Activated CD8-positive, alpha-beta memory T cell treated with anti-CD3 and anti-CD28 coated beads for 4 hours (primary cell): ENCODE measurements at regions not wholly inside any gene's neighbourhood (a gene's known extent, or its start where the extent isn't known, plus 50 kb on each side); places are given as distances from the start of the nearest gene placed in this dataset.

Experiments used
- DNase-seq, 2 donors: peaks; one replicate each; pipeline ENCODE4 v3.0.0-alpha.2; 2020; ENCODE audit warnings: low read depth in 2 of 2

DNA sequence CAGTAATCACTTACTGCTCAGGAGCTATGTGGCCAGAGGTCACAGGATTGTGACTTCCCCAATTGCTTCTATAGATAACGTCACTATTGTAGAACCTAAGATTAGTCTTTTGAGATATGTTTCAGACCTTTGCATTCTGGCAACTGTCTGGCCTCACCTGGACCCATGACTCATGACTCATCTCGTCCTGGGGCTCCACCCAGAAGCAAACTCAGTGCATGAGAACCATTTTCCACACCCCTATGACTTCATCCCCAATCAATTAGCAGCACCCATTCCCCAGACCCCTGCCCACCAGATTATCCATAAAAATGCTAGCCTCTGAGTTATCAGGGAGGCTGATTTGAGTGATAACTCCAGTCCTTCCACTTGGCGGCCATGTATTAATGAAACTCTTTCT lies 186.9 kb downstream of the EMP1 start:
- DNase-seq: no peak

DNA sequence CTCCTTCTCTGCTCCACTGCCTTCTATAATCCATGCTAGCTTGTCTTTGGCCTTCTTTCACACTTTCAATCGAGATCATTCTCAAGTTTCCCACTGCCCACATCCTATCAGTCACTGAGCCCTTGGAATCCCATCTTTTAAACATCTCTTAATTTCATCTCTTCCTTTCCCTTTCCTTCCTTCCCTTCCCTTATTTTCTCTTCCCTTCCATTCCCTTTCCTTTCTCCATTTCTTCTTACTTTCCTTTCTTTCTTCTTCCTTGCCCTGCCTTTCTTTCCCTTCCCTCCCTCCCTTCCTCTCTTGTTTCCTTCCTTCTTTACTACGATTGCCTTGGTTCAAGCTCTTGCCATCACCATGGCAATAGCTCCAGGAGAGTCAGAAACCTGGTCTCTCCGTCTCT lies 183.8 kb downstream of the EMP1 start:
- no peak for DNase-seq

DNA sequence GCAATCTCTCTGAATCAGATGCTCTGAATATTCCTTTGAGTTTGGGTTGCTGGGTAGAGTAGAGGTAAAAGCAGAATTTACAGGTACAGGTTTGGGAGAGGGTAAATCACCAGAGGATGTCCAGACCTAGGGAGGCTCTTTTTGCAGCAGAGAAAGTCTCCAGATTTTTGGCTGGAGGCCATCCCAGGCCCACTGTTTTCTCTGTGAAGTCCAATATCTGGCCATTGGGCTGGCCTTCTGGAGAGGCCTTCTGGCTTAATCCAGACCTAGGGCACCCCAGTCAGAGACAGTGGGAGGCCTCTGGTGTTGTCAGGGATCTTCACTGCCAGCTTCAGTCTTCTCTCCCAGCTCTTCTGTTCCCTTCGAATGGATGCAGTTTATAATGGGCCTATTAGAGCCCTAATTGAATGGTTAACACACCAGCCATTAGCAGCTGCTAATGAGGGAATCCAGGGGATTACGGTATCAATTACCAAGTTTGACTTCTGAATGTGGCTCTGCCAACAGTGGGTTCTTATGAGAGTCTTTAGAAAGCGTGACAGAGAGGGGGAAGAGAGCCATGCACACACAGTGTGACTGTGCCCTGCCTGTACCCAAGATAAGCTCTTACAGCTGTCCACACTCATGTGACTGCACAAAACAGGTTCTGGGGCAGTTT lies 183.1 kb downstream of the EMP1 start:
- DNase-seq: no peak

DNA sequence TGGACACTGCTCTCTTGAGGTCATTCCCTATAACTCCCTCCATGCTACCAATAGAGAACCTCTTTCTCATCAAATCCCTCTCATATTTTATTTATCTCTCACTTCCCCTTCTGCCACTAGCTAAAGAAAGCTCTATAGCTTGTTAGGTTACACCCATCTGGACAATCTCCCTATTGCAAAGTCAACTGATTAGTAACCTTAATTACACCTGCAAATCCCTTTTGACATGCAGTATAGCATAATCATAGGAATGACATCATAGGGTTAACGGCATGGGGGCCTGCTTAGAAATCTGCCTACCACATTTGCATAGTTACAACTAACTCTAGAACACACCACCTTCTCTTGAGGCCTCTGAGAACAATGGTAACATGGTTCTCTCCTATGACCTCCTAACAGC lies 181.2 kb downstream of the EMP1 start:
- no peak for DNase-seq

DNA sequence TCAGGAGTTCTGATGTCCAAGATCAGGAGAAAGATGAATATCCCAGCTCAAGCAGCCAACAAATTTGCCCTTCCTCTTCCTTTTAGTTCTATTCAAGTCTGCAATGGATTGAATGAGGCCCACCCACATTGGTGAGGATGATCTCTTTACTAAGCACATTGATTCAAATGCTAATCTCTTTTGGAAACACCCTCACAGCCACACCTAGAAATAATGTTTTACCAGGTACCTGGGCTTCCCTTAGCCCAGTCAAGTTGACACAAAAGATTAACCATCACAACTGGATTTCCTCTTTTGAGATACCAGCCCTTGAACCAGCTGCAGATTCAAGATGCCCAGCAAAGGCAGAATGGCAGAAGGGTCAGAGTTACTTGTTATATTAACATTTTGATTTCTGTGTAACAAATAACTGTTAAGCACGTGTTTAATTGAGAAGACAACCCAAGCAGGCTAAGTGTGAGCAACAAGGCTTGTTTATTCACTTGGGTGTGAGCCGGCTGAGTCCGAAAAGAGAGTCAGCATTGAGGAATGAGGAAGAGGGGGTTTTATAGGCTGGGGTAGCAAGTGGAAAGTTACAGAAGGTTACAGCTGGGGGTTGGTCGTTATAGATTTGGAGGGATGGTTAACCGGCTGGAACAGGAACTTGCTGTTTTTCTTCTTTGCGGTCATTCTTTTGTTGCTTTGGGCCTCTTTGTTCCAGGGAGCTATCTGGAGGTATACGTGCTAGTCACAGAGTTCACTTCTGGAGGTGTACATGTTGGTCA lies 180.3 kb downstream of the EMP1 start:
- no peak for DNase-seq

DNA sequence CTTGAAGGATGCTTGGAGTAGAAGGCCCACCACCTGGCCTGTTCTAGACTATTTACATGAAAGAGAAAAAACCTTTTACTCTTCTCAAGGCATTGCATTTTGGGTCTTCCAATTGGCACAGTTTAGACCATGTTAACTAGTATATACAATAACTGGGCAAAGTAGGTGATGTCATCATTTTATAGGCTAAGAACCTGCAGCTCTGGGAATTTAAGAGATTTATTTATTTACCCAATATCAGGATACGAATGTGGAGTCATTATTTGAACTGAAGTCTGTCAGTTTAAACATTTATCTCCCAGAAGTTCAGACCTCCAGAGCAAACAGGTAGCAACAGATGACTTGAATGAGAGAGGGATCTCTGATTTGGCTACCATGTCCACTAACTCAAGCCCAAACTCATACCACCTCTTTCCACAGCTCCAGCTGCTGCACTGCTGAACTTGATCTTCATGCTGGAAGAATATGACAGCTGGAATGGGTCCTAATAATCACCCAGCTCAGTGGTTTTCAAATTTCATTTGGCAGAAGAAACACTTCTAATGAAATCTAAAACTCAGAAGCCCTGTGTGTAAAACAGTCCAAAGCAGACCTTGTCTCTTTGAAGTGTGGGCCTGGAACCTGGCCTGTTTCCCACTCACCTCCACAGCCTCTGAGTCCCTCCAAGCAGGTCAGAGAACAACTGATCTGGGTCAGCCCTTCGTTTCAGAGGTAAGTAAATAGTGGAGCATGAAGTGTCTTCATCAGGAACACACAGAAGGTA lies 179.2 kb downstream of the EMP1 start:
- DNase-seq: no peak

DNA sequence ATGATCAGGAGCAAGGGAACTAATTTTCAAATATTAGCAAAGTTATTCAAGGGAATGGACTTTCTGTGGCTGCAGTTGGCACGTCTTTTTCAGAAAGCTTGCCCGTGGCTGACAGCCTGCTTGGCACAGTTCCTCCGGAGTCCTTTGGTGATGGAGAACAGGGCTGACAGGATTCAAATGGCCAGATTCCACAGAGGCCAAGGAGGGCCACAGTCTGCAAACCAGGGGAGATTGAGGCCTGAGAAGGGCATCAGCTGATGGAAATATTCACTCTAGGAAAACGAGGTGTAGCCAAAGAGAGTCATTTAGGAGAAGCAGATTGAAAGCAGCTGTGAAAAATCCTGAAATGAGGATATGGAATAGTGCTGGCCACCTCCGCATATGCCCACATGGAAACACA lies 178.3 kb downstream of the EMP1 start:
- DNase-seq: no peak

DNA sequence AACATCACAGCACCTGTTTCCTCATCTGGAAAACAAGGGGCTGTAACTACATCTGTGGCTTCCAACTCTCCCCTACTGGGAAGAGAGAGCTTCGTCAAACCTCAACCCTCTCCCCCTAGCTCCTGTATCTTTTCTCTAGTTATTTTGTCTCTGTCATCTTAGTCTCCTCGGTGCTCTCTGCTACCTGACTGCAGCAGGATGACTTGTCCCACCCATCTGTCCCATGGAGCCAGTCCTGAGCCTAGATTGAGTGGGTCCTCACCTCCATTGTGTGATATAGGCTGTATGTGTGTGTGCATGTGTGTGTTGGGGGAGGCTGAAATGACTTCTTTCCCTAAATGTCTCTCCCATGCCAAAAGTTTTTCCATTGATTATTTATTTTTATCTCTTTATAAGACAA lies 177.3 kb downstream of the EMP1 start:
- no peak for DNase-seq

DNA sequence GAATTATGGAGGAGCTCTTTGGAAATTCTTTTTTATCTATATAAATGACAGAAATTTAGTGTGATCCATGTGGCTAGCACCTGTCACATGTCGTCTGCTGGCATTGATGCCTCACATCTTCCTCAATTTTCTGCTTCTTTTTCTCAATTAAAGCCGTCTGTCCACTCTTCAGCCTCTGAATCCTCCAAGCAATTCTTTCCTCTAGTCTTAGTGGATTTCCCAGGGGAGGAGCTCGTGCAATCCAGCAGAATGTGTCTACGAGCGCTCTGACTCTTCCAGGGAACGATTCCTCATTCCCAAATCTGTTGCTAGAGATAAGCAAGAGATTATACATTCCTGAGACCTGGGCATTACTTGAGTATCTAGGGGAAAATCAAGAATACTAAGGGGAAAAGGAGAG lies 176.6 kb downstream of the EMP1 start:
- no peak for DNase-seq

DNA sequence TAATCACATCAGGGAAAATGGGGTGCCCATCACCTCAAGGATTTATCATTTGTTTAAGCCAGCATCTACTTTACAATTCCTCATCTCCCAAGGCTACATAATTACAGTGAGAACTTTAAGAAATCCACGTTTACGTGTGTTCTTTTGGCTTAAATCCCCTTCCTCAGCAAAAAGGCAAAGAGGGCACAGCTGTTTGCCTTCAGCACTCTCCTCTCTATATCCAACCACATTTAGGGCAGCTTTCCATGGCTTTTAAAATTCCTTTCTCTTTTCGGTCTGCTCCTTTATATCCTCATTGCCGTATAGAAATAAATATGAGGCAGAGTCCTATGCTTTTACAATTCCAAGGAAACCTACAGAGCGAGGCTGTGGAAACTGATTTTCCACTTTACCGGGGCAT lies 175.9 kb downstream of the EMP1 start:
- no peak for DNase-seq

DNA sequence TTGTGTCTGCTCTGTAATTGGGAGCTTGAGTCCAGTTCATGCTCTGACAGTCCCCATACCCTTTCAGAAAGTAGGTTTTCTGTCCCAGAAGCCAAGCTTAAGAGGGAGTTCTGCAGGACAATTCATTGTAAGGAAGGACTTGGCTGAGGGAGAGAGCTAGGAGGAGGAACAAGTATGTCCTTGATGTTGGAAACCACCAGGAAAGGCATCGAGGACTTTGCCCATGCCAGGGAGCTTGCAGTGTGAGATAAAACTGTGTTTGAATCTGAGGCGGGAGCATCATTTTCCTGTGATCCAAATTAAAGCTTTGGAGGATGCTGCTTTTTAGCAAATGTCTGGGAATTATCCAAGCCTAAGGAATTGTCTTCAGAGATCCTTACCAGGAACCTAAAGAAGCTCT lies 175.3 kb downstream of the EMP1 start:
- no peak for DNase-seq

DNA sequence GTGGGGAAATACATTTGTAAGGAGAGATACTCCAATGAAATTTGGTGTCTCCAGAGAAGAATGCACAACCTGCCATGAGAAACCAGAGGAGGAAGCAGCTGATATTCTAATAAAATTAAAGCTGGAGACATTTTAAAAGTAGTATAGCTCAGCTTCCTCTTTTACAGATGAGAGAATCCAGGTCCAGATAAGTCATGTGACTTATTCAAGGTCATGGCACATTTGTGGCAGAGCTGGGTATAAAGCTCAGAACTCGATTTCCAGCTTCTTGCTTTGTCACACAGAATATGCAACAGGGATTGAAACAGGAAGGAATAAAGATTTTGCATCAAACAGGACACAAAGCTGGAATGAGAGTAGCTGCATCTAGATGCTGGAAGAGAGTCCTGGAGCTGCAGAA lies 174.8 kb downstream of the EMP1 start:
- no peak for DNase-seq

DNA sequence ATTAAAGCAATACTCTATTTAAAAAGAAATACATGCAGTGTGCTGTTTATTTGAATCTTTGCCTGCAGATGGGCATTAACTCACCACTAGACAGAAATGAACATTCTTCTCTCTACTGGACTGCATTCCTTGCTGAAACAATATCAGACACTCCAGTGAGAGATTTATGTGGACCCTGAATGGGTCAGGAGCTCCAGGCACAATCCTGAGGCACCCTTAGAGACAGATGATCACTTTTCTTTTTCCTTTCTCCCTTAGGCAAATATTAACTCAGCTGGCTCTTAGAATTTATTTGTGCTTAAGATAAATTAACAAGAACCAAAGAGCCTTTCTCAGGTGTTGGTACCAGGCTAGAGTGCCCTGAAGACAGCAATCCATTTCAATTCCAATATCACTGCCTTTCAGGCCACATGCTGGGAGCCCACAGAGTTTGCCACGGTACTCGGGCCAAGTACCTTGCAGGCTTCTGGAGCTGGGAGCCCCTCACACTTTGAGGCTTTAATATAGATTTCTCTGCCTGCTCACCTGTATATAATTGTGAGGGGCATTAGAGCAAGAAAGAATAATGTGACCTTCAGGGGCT lies 173.0 kb downstream of the EMP1 start:
- no peak for DNase-seq

DNA sequence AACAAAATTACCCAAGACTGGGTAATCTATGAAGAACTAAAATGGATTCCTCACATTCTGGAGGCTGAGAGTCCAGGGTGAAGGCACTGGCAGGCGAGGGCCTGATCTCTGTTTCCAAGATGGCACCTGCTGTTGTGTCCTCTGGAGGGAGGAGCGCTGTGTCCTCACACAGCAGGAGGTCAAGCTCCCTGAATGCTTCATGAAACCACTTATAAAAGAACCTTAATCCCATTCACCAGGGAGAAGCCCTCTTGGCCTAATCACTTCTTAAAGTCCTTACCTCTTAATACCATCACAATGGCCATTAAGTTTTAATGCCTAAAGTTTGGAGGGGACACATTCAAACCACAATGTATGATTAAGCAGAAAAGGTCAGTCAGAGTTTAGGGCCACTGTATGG lies 172.4 kb downstream of the EMP1 start:
- DNase-seq: no peak

DNA sequence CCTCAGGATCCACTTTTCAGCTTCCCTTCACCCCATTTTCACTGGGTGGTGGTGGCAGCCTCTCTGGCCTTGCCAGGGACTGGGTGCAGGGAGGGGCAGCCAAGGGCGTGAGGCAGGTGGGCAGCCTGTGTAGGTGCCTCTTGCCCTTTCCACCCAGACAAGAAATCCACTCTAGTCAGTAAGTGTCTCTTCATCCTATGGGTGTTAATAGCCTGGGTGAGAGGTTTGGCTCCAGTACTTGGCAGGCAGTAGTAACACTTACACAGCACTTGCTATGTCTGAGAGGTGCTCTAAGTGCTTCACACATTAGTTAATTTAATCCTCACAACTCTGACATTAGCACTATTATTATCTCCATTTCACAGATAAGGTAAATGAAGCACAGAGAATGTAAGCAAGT lies 171.9 kb downstream of the EMP1 start:
- no peak for DNase-seq

DNA sequence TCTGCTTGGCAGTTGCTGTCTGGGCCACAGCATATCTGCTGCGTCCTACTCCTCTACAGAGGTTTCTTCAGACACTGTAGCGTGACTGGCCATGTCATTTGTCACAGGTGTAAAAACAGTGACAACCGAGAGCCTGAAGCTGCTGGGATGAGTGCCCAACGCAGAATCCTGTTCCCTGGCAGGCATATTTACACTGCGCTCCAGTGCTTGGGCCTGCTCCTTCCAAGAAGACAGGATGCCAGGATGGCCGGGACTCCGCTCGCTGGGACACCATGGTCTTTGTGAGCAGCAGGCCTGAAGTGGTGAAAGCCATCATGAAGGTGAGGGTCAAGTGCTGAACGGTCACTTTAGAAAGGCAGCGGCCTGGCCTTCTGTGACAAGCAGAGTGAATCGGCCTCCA lies 171.4 kb downstream of the EMP1 start:
- no peak for DNase-seq

DNA sequence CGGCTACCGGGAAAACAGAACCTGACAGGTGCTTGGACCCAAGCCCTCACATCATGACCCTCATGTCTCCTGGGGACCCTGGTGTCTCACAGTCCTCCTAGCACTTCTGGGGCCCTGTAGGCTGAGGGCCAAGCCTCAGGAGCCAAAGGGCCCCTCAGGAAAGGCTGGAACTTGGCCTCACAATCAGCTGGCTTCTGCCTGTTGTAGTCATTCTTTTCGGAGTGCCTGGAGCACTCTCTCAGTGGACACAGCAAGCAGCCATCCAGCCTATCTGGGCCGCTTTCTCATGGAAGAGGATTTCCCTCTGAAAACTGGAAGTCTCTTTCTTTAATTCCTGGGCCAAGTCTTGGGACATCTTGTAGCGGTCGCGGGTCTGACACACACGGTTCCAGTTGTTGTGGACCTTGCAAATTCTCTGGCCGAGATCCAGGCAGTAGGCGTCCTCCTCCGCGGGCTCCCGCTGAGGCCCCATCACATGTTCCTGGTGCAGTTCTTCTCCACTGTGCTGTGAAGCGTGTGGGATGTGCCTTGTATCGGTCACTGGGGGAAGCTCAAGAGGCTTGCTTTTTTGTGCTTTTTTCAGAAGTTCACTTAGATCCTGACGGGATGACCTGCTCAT lies 169.3 kb downstream of the EMP1 start:
- no peak for DNase-seq

DNA sequence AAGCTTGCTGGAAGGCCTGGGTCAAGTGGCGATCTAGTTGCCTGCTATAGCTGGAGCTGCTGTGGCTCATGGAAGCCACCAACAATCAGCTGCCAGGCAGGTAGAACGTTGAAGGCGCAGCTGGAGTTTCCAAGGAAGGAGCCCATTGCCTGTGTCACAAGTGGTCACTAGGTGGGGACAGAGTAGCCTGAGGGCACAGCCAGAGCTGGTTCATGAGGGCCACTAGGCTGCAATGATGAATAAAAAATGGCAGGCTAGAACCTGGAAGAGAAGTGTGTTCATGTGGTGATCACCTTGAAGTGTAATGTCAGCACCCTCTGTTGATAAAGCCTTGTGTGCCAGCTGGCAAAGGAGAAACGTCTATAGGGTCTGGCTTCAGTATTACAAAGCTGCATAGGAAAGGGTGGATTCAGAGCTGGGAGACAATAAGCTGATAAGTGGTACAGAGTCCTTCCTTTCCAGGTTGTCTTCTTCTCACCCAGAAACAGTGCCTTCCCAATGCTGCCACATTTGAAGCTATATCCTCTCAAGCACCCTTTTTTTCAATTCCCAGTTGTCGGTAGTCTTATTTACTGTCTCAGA lies 165.8 kb downstream of the EMP1 start:
- no peak for DNase-seq

DNA sequence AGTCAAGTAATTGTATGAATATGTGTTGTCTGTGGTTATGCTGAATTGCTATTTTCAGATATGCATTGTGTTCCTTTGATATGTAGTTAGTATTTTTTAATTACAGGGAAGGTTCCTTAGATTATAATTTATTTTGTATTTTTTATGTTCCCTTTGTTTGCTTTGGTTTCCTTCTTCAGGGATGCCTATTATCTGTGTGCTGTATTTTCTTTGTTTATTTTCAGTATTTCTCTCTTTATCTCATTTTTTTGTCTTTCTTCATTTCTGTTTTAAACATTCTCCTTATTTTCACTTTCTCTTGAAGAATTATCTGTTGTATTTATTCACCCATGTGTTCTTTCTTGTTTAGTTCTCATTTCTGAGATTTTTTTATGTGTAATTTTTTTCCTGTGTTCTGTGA lies 163.1 kb downstream of the EMP1 start:
- no peak for DNase-seq

DNA sequence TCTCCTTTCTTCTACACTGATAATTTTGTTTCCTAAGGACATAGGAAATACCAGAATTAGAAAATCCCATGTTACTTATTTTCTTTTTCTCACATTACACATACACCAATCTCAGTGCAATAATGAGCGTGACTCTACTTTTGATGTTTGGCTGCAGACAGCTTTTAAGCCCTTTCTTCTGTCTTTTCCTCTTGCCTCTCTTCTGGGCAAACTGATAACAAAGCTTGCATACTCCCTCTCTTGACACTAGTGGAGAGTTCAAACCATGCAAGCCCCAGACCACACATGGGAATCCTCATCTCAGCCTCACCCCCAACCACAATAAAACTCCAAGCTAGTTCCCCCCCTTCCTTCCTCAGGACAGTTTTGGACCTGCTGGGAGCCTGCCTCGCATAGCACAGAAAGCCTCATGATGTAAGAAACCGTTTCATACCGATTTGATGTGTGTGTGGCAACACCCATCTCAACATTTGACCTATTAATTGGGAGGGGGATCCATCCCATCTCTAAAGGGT lies 161.9 kb downstream of the EMP1 start:
- DNase-seq: no peak

DNA sequence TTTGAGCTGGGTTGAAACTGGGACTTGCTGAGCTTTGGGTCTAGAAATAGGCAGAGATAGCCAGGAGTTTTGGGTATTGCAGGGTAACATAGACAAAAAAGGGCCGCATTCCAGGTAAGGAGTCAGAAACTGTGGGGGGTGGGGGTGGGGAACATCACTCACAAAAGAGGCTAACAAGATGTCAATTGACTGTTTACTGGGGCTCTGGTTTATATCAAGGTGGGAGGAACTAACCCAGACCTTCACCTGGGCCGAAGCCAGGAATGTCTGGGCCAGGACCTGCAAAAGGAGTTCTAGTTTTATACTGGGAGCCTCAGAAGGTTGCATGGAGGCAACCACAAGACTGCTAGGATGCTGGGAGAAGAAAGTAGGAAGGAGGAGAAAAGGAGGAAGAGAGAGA lies 154.4 kb downstream of the EMP1 start:
- no peak for DNase-seq

DNA sequence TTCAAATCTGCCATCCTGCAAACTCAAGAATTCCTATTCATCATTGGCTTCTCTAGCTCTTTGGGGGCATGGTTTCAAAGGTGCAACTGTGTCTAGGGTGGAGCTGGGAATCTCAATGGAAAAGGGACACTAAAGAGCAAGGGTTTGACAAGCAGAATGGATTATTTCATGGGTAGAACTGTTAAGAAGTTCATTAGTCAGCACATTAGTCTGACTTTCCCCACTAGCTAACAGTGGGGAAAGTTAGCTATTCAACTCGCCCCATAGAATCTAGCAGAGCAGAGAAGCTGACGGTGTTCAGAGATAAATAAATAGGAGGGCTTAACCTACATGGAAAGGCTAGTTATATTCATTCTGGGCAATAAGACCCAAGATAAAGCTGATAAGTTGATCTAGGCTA lies 153.9 kb downstream of the EMP1 start:
- DNase-seq: no peak
